Spleen (tissue), 7 donors: ENCODE measurements at regions not wholly inside any gene's neighbourhood (a gene's known extent, or its start where the extent isn't known, plus 50 kb on each side); places are given as distances from the start of the nearest gene placed in this dataset.

Source experiments
- CTCF ChIP-seq, 11 experiments: fragments of 200-600 bp in 7 of 11; fragments of 450-650 bp in 4 of 11; sonication (generic) in 4 of 11; IDR thresholded peaks in 8 of 11; conservative IDR thresholded peaks in 3 of 11; 1 replicate in 7 of 11; 2 replicates in 4 of 11; pipeline versions ENCODE4 v1.4.0 to v1.8.0; 2016 to 2021; ENCODE audit warnings: antibody characterized with exemption in 11 of 11, inconsistent platforms in 4 of 11, mild to moderate bottlenecking in 1 of 11
- POLR2A ChIP-seq, 3 donors: fragments of 450-650 bp; IDR thresholded peaks; one replicate each; pipeline ENCODE4 v1.5.1; 2017; ENCODE audit warnings: antibody characterized with exemption in 3 of 3, mild to moderate bottlenecking in 1 of 3
- donor health status: DM: no; HTN: no; CAD: no; lungs with moderate emphysema.
- donor health status: DM: no; HTN: no; CAD: no.
- donor health status: DM: no; HTN: no; CAD: no.

- no peak for TF ChIP-seq CTCF (IDR thresholded peaks at IDR 0.05 in 8 of 11, conservative IDR thresholded peaks at IDR 0.05 in 3 of 11)
- no peak for TF ChIP-seq POLR2A (IDR thresholded peaks at IDR 0.05)
These were observed 1323.2 kb upstream of the DDX18 start for GRCh38 chr2:116491292-116491691.
